ENCODE measurements at regions not wholly inside any gene's neighbourhood (a gene's known extent, or its start where the extent isn't known, plus 50 kb on each side); places are given as distances from the start of the nearest gene placed in this dataset.

DNA sequence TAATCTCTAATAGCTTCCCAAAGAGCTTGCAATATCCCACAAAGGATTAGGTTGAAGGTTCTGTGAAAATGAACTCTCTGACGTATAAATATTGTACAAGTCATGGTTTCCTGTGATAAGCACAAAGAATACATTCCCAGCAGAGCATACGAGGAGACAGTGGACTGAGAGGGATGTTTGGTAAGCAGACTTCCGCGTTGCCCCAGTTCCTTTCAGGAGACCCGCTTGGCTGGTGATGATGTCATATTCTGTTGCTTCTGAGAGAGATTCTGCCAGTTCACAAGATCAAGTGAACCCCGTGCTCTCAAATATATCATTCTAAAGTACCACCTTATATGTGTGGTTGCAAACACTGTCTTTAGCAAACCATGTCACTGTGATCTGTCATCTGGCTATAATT, 323.9 kb upstream of the CASK start:
- TF ChIP-seq, protein P1, sequence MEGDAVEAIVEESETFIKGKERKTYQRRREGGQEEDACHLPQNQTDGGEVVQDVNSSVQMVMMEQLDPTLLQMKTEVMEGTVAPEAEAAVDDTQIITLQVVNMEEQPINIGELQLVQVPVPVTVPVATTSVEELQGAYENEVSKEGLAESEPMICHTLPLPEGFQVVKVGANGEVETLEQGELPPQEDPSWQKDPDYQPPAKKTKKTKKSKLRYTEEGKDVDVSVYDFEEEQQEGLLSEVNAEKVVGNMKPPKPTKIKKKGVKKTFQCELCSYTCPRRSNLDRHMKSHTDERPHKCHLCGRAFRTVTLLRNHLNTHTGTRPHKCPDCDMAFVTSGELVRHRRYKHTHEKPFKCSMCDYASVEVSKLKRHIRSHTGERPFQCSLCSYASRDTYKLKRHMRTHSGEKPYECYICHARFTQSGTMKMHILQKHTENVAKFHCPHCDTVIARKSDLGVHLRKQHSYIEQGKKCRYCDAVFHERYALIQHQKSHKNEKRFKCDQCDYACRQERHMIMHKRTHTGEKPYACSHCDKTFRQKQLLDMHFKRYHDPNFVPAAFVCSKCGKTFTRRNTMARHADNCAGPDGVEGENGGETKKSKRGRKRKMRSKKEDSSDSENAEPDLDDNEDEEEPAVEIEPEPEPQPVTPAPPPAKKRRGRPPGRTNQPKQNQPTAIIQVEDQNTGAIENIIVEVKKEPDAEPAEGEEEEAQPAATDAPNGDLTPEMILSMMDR (IDR thresholded peaks at IDR 0.05) = no peak
- TF ChIP-seq ZNF671 (CRISPR knock-in tag; IDR thresholded peaks at IDR 0.05) (no peak), ZNF416 (CRISPR knock-in tag; IDR thresholded peaks at IDR 0.05) (no peak), ZNF425 (CRISPR knock-in tag; conservative IDR thresholded peaks at IDR 0.05) (no peak), TEAD1 (CRISPR knock-in tag; IDR thresholded peaks at IDR 0.05) (no peak), SP1 (CRISPR knock-in tag; conservative IDR thresholded peaks at IDR 0.05) (no peak)
- TF ChIP-seq, protein P2, sequence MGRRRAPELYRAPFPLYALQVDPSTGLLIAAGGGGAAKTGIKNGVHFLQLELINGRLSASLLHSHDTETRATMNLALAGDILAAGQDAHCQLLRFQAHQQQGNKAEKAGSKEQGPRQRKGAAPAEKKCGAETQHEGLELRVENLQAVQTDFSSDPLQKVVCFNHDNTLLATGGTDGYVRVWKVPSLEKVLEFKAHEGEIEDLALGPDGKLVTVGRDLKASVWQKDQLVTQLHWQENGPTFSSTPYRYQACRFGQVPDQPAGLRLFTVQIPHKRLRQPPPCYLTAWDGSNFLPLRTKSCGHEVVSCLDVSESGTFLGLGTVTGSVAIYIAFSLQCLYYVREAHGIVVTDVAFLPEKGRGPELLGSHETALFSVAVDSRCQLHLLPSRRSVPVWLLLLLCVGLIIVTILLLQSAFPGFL (CRISPR knock-in tag; IDR thresholded peaks at IDR 0.05; ENCODE audit: borderline replicate concordance) = no peak
- TF ChIP-seq, protein P3, sequence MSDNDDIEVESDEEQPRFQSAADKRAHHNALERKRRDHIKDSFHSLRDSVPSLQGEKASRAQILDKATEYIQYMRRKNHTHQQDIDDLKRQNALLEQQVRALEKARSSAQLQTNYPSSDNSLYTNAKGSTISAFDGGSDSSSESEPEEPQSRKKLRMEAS (CRISPR knock-in tag; IDR thresholded peaks at IDR 0.05) = no peak
